ENCODE measurements at regions not wholly inside any gene's neighbourhood (a gene's known extent, or its start where the extent isn't known, plus 50 kb on each side); places are given as distances from the start of the nearest gene placed in this dataset.

GRCh38 chr2:34646901-34647300, 1047.8 kb upstream of the FAM98A start:
- no peak overlapping the region for H3K4me3 ChIP-seq (ENCODE audit: control insufficient read depth, low read depth, low read length)
- TF ChIP-seq CTCF (IDR thresholded peaks at IDR 0.05; ENCODE audit: control insufficient read depth, insufficient read depth, low read depth, low read length, missing control alignments): no peak
- DNase-seq (ENCODE audit: low read depth): no peak

- H3K4me3 ChIP-seq (ENCODE audit: control insufficient read depth, low read depth, low read length): no peak overlapping the region
- no peak for DNase-seq (ENCODE audit: low read depth)
- no peak for TF ChIP-seq CTCF (IDR thresholded peaks at IDR 0.05; ENCODE audit: control insufficient read depth, insufficient read depth, low read depth, low read length, missing control alignments)
Observed at GRCh38 chr2:34632327-34632726, 1033.2 kb upstream of the FAM98A start.

- no peak for DNase-seq (ENCODE audit: low read depth)
- H3K4me3 ChIP-seq (ENCODE audit: control insufficient read depth, low read depth, low read length): no peak overlapping the region
Observed at GRCh38 chr2:34627003-34627402, 1027.9 kb upstream of the FAM98A start.

GRCh38 chr2:34604164-34604563, 1005.1 kb upstream of the FAM98A start:
- TF ChIP-seq CTCF (IDR thresholded peaks at IDR 0.05; ENCODE audit: control insufficient read depth, insufficient read depth, low read depth, low read length, missing control alignments): no peak
- no peak overlapping the region for H3K4me3 ChIP-seq (ENCODE audit: control insufficient read depth, low read depth, low read length)
- DNase-seq (ENCODE audit: low read depth): no peak

More at GRCh38 chr2:34627003-34627402, 1027.9 kb upstream of the FAM98A start:
- no peak for TF ChIP-seq CTCF (IDR thresholded peaks at IDR 0.05; ENCODE audit: control insufficient read depth, insufficient read depth, low read depth, low read length, missing control alignments)

GRCh38 chr2:34602262-34602661, 1003.2 kb upstream of the FAM98A start:
- no peak for DNase-seq (ENCODE audit: low read depth)
- no peak overlapping the region for H3K4me3 ChIP-seq (ENCODE audit: control insufficient read depth, low read depth, low read length)
- TF ChIP-seq CTCF (IDR thresholded peaks at IDR 0.05; ENCODE audit: control insufficient read depth, insufficient read depth, low read depth, low read length, missing control alignments): no peak

- TF ChIP-seq CTCF (IDR thresholded peaks at IDR 0.05; ENCODE audit: control insufficient read depth, insufficient read depth, low read depth, low read length, missing control alignments): no peak
- DNase-seq (ENCODE audit: low read depth): no peak
Observed at GRCh38 chr2:34601561-34601960, 1002.5 kb upstream of the FAM98A start.

GRCh38 chr2:34578641-34579040, 979.5 kb upstream of the FAM98A start:
- TF ChIP-seq CTCF (IDR thresholded peaks at IDR 0.05; ENCODE audit: control insufficient read depth, insufficient read depth, low read depth, low read length, missing control alignments): no peak
- H3K4me3 ChIP-seq (ENCODE audit: control insufficient read depth, low read depth, low read length): no peak overlapping the region
- no peak for DNase-seq (ENCODE audit: low read depth)

More at GRCh38 chr2:34601561-34601960, 1002.5 kb upstream of the FAM98A start:
- no peak overlapping the region for H3K4me3 ChIP-seq (ENCODE audit: control insufficient read depth, low read depth, low read length)
